ENCODE measurements at regions not wholly inside any gene's neighbourhood (a gene's known extent, or its start where the extent isn't known, plus 50 kb on each side); places are given as distances from the start of the nearest gene placed in this dataset.

- H3K36me3 ChIP-seq (replicated peaks in 1 of 2; ENCODE audit: control insufficient read depth in 1 of 2, insufficient read depth in 2 of 2, low read length in 2 of 2), result no peaks in the 10 kb centered on the region
- H3K4me2 ChIP-seq (ENCODE audit: low read depth, low read length), result no peak overlapping the region
- ATAC-seq (no peak), FAIRE-seq (no peak), DNase-seq (ENCODE audit: low spot score) (no peak)
- intact Hi-C loops (cut with micrococcal nuclease; ENCODE audit: unreplicated experiment) (loop anchor here (5.0 to 10.0 kb wide), 3 partner anchors 108 to 931 kb away; no protein-coding TSS in a partner anchor), in situ Hi-C loops (cut with HindIII; ENCODE audit: extremely low pct_ligation_motif_present, low pct_unique_long_range_greater_than_20kb) (loop anchor here (25.0 kb wide), 2 partner anchors 176 to 926 kb away; no protein-coding TSS in a partner anchor)
- no peaks in the 10 kb centered on the region for H3K27me3 ChIP-seq (ENCODE audit: control insufficient read depth in 1 of 2, insufficient read depth in 2 of 2, low read length in 2 of 2)
- H3K4me3 ChIP-seq (replicated peaks in 1 of 3; ENCODE audit: insufficient read depth in 1 of 3, low read depth in 2 of 3, low read length in 3 of 3), result no peak overlapping the region
- H3K9ac ChIP-seq (ENCODE audit: insufficient read depth, low read depth, low read length), result no peak overlapping the region
- WGBS (ENCODE audit: low lambda C conversion rate), result 0% methylated on average over 1 of the region's 1 CpG
- no peaks in the 10 kb centered on the region for H3K9me3 ChIP-seq (ENCODE audit: low read length)
- H3K27ac ChIP-seq (ENCODE audit: extremely low read length, insufficient read depth, low read length), result no peak overlapping the region
- ChIA-PET CTCF (ENCODE audit: low intra/inter-chr PET ratio, low total read pairs) (no interaction called here), POLR2A (no interaction called here)
- no peaks in the 10 kb centered on the region for H3K4me1 ChIP-seq (ENCODE audit: insufficient read depth, low read length)
- no peaks in the 10 kb centered on the region for H3K79me2 ChIP-seq (ENCODE audit: insufficient read depth, low read length)
- H4K20me1 ChIP-seq (ENCODE audit: insufficient read depth, low read length), result no peaks in the 10 kb centered on the region; the same call in 1 of the 2 replicates
- BruUV-seq (replicated peaks), result no TSS peak
- H2AFZ ChIP-seq (ENCODE audit: low read length), result no peak overlapping the region
- no peak for TF ChIP-seq ZBTB49 (CRISPR knock-in tag; IDR thresholded peaks at IDR 0.05; ENCODE audit: borderline replicate concordance)
- no peak for TF ChIP-seq ZNF639 (CRISPR knock-in tag; conservative IDR thresholded peaks at IDR 0.05)
- no peak for TF ChIP-seq ZNF136 (CRISPR knock-in tag; IDR thresholded peaks at IDR 0.05; ENCODE audit: low read depth)
- no peak for TF ChIP-seq TRIM24 (CRISPR knock-in tag; IDR thresholded peaks at IDR 0.05)
- no peak for TF ChIP-seq ZFP36L2 (CRISPR knock-in tag; IDR thresholded peaks at IDR 0.05)
- TF ChIP-seq HNF4G (IDR thresholded peaks at IDR 0.05; ENCODE audit: borderline replicate concordance, low read depth, low read length), result no peak
- no peak for TF ChIP-seq HNF4G (CRISPR knock-in tag; IDR thresholded peaks at IDR 0.05; ENCODE audit: borderline replicate concordance, low read depth)
- TF ChIP-seq SNRNP70 (IDR thresholded peaks at IDR 0.05; ENCODE audit: low read depth, low read length), result no peak
- TF ChIP-seq TIGD3 (CRISPR knock-in tag; IDR thresholded peaks at IDR 0.05; ENCODE audit: borderline replicate concordance), result no peak
- no peak for TF ChIP-seq ZNF234 (CRISPR knock-in tag; conservative IDR thresholded peaks at IDR 0.05)
- TF ChIP-seq SUZ12 (IDR thresholded peaks at IDR 0.05; ENCODE audit: low read depth, low read length), result no peak
- no peak for TF ChIP-seq ZNF83 (CRISPR knock-in tag; IDR thresholded peaks at IDR 0.05; ENCODE audit: borderline replicate concordance)
- TF ChIP-seq ZNF383 (CRISPR knock-in tag; IDR thresholded peaks at IDR 0.05; ENCODE audit: borderline replicate concordance), result no peak
- TF ChIP-seq MLXIP (CRISPR knock-in tag; IDR thresholded peaks at IDR 0.05; ENCODE audit: borderline replicate concordance), result no peak
- TF ChIP-seq PITX1 (CRISPR knock-in tag; IDR thresholded peaks at IDR 0.05), result no peak
Observed at GRCh38 chr6:76862936-76863335, 600.4 kb downstream of the HTR1B start.

All from HepG2 (cell line).